Vagina (tissue), 2 donors: ENCODE measurements at regions not wholly inside any gene's neighbourhood (a gene's known extent, or its start where the extent isn't known, plus 50 kb on each side); places are given as distances from the start of the nearest gene placed in this dataset.

ENCODE experiments used
- CTCF ChIP-seq, 3 experiments: fragments of 450-650 bp in 2 of 3; fragments of 200-600 bp in 1 of 3; sonication (generic) in 1 of 3; IDR thresholded peaks; one replicate each; pipeline ENCODE4 v1.5.1; 2017 to 2019; ENCODE audit warnings: antibody characterized with exemption in 3 of 3, mild to moderate bottlenecking in 2 of 3, moderate library complexity in 2 of 3
- POLR2A ChIP-seq, 2 donors: fragments of 450-650 bp; IDR thresholded peaks; one replicate each; pipeline ENCODE4 v1.6.1; 2017; ENCODE audit warnings: antibody characterized with exemption in 2 of 2, mild to moderate bottlenecking in 2 of 2, moderate library complexity in 2 of 2
- POLR2AphosphoS5 ChIP-seq, 2 donors: sonication (generic); formaldehyde crosslinking; IDR thresholded peaks; one replicate each; pipeline ENCODE4 v1.9.0; 2017; ENCODE audit warnings: antibody characterized with exemption in 2 of 2, mild to moderate bottlenecking in 2 of 2, low read depth in 1 of 2; ENCODE audit not compliant: insufficient read depth in 1 of 2

DNA sequence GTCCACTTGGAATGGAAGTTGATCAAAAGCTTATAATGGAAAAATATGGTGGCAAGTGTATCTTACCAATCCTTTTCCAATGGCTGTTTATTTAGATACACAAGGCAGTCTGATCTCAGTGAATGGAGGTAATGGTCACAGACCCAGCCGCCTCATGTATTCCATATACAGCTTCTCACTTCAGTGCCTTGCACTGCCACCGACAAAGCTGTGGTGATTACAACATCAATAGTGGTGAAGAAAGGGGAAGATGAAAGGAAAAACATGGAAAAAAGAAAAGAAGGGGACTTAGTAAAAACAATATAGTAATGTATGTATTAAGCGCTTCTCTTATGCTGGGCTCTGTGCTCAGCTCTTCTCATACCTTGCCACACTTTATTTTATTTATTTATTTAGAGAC is 297.3 kb upstream of the RASA1 start:
- TF ChIP-seq CTCF (IDR thresholded peaks at IDR 0.05) (no peak), POLR2A (IDR thresholded peaks at IDR 0.05) (no peak), POLR2AphosphoS5 (IDR thresholded peaks at IDR 0.05; ENCODE audit: insufficient read depth in 1 of 2, low read depth in 1 of 2) (no peak)
